Neural cell (in vitro differentiated cells): ENCODE measurements at regions not wholly inside any gene's neighbourhood (a gene's known extent, or its start where the extent isn't known, plus 50 kb on each side); places are given as distances from the start of the nearest gene placed in this dataset.

Source experiments
- H2AFZ ChIP-seq: fragments of 200-600, 300-800 bp; sonication (generic), shearing (Covaris generic); 2 replicates; pipeline ENCODE4 v1.6.0; 2014; ENCODE audit warnings: low read depth, mild to moderate bottlenecking, antibody characterized with exemption, low read length, moderate library complexity
- H3F3A ChIP-seq: fragments of 200-600 bp; shearing (Covaris generic); 2 replicates; pipeline ENCODE4 v1.6.1; 2016; ENCODE audit warnings: mild to moderate bottlenecking, moderate library complexity, mixed read lengths, antibody characterized with exemption, low read length; ENCODE audit not compliant: insufficient read depth, poor library complexity, severe bottlenecking
- H3K27ac ChIP-seq: fragments of 200-600, 300-800 bp; sonication (generic), shearing (Covaris generic); 2 replicates; pipeline ENCODE4 v1.5.1; 2014; ENCODE audit warnings: mild to moderate bottlenecking, low read length, moderate library complexity
- H3K27me3 ChIP-seq: fragments of 300-800, 200-600 bp; sonication (generic), shearing (Covaris generic); 2 replicates; pipeline ENCODE4 v1.6.0; 2014; ENCODE audit warnings: mild to moderate bottlenecking, low read depth, low read length, moderate library complexity; ENCODE audit not compliant: insufficient read depth
- H3K36me3 ChIP-seq: fragments of 300-800, 200-600 bp; sonication (generic), shearing (Covaris generic); 2 replicates; pipeline ENCODE4 v1.5.1; 2014; ENCODE audit warnings: mild to moderate bottlenecking, antibody characterized with exemption, low read length, moderate library complexity; ENCODE audit not compliant: insufficient read depth
- H3K4me2 ChIP-seq: fragments of 300-800, 200-600 bp; sonication (generic), shearing (Covaris generic); 2 replicates; pipeline ENCODE4 v1.6.0; 2014; ENCODE audit warnings: mild to moderate bottlenecking, low read length
- H3K4me3 ChIP-seq: fragments of 300-800, 200-600 bp; sonication (generic), shearing (Covaris generic); 2 replicates; pipeline ENCODE4 v1.5.1; 2014; ENCODE audit warnings: mild to moderate bottlenecking, low read length, moderate library complexity
- H3K79me2 ChIP-seq: fragments of 200-600 bp; shearing (Covaris generic); replicated peaks from 2 replicates; pipeline ENCODE4 v1.6.0; 2014; ENCODE audit warnings: mild to moderate bottlenecking, low read length, moderate library complexity; ENCODE audit not compliant: insufficient read depth
- H3K9ac ChIP-seq: fragments of 300-800, 200-600 bp; sonication (generic), shearing (Covaris generic); 2 replicates; pipeline ENCODE4 v1.6.1; 2016; ENCODE audit warnings: mild to moderate bottlenecking, low read length, mixed read lengths
- H3K9me2 ChIP-seq: fragments of 200-600 bp; shearing (Covaris generic); 2 replicates; pipeline ENCODE4 v1.6.1; 2016; ENCODE audit warnings: mild to moderate bottlenecking, low read length, mixed read lengths; ENCODE audit not compliant: insufficient read depth
- H3K9me3 ChIP-seq: fragments of 200-600, 300-800 bp; sonication (generic), shearing (Covaris generic); 2 replicates; pipeline ENCODE4 v1.6.1; 2016; ENCODE audit warnings: mild to moderate bottlenecking, mixed run types, low read length, moderate library complexity, mixed read lengths
- H4K20me1 ChIP-seq: fragments of 200-600 bp; shearing (Covaris generic); 2 replicates; pipeline ENCODE4 v1.6.1; 2016; ENCODE audit warnings: mild to moderate bottlenecking, mixed run types; ENCODE audit not compliant: insufficient read depth
- CTCF ChIP-seq: fragments of 450-650 bp; IDR thresholded peaks from 2 replicates; pipeline ENCODE4 v1.5.1; 2014; ENCODE audit warnings: antibody characterized with exemption, mild to moderate bottlenecking, moderate library complexity; ENCODE audit not compliant: poor library complexity, severe bottlenecking
- EP300 ChIP-seq: fragments of 450-650 bp; conservative IDR thresholded peaks from 2 replicates; pipeline ENCODE4 v1.6.1; 2014; ENCODE audit warnings: antibody characterized with exemption, mild to moderate bottlenecking, moderate library complexity; ENCODE audit not compliant: poor library complexity, severe bottlenecking
- EZH2 ChIP-seq: fragments of 200-600, 300-800 bp; shearing (Covaris generic), sonication (generic); IDR thresholded peaks from 2 replicates; pipeline ENCODE4 v1.6.1; 2014; ENCODE audit warnings: antibody characterized with exemption, low read length, borderline replicate concordance, mild to moderate bottlenecking; ENCODE audit not compliant: insufficient read depth, poor library complexity, severe bottlenecking
- MXI1 ChIP-seq: fragments of 450-650 bp; conservative IDR thresholded peaks from 2 replicates; pipeline ENCODE4 v1.6.1; 2014; ENCODE audit warnings: antibody characterized with exemption, mild to moderate bottlenecking; ENCODE audit not compliant: poor library complexity, severe bottlenecking
- POLR2AphosphoS5 ChIP-seq: IDR thresholded peaks from 2 replicates; pipeline ENCODE4 v1.6.1; 2012
- RAD21 ChIP-seq: fragments of 450-650 bp; conservative IDR thresholded peaks from 2 replicates; pipeline ENCODE4 v1.6.1; 2014; ENCODE audit warnings: antibody characterized with exemption, mild to moderate bottlenecking, moderate library complexity
- REST ChIP-seq: IDR thresholded peaks from 2 replicates; pipeline ENCODE4 v1.6.1; 2012; ENCODE audit warnings: borderline replicate concordance
- SMC3 ChIP-seq: fragments of 450-650 bp; conservative IDR thresholded peaks from 2 replicates; pipeline ENCODE4 v1.6.1; 2014; ENCODE audit warnings: antibody characterized with exemption, mild to moderate bottlenecking, moderate library complexity; ENCODE audit not compliant: poor library complexity
- TAF1 ChIP-seq: IDR thresholded peaks from 2 replicates; pipeline ENCODE4 v1.6.1; 2012; ENCODE audit warnings: low read depth

- H2AFZ ChIP-seq = no peak overlapping the region
- H3K36me3 ChIP-seq = no peaks in the 10 kb centered on the region
- H3K27ac ChIP-seq = no peak overlapping the region
- no peaks in the 10 kb centered on the region for H4K20me1 ChIP-seq
- no peaks in the 10 kb centered on the region for H3F3A ChIP-seq
- H3K4me3 ChIP-seq = no peak overlapping the region
- no peaks in the 10 kb centered on the region for H3K27me3 ChIP-seq
- H3K9me3 ChIP-seq = no peaks in the 10 kb centered on the region
- H3K9ac ChIP-seq = no peak overlapping the region
- no peak overlapping the region for H3K4me2 ChIP-seq
- no peaks in the 10 kb centered on the region for H3K79me2 ChIP-seq
- no peaks in the 10 kb centered on the region for H3K9me2 ChIP-seq
- TF ChIP-seq EP300 (no peak), SMC3 (no peak), REST (no peak), MXI1 (no peak), EZH2 (no peak), RAD21 (no peak), POLR2AphosphoS5 (no peak), TAF1 (no peak), CTCF (no peak)
Measured at GRCh38 chr3:156036258-156037053, 83.9 kb upstream of the KCNAB1 start.

- no peak overlapping the region for H3K9ac ChIP-seq
- TF ChIP-seq RAD21 = no peak
- no peak for TF ChIP-seq POLR2AphosphoS5
- no peak for TF ChIP-seq SMC3
- no peak for TF ChIP-seq TAF1
- TF ChIP-seq EZH2 = no peak
- no peak for TF ChIP-seq CTCF
- TF ChIP-seq REST = no peak
- TF ChIP-seq MXI1 = no peak
- H4K20me1 ChIP-seq = no peaks in the 10 kb centered on the region
- no peak overlapping the region for H3K4me2 ChIP-seq
- no peak overlapping the region for H3K4me3 ChIP-seq
- H3K9me2 ChIP-seq = no peaks in the 10 kb centered on the region
- H3K36me3 ChIP-seq = no peaks in the 10 kb centered on the region
- H3K9me3 ChIP-seq = no peaks in the 10 kb centered on the region
- H3K27ac ChIP-seq = no peak overlapping the region
- no peaks in the 10 kb centered on the region for H3K79me2 ChIP-seq
- no peaks in the 10 kb centered on the region for H3F3A ChIP-seq
- no peaks in the 10 kb centered on the region for H3K27me3 ChIP-seq
- no peak overlapping the region for H2AFZ ChIP-seq
Measured at GRCh38 chr3:156037356-156037755, 83.0 kb upstream of the KCNAB1 start.
